ENCODE measurements at regions not wholly inside any gene's neighbourhood (a gene's known extent, or its start where the extent isn't known, plus 50 kb on each side); places are given as distances from the start of the nearest gene placed in this dataset.

DNA sequence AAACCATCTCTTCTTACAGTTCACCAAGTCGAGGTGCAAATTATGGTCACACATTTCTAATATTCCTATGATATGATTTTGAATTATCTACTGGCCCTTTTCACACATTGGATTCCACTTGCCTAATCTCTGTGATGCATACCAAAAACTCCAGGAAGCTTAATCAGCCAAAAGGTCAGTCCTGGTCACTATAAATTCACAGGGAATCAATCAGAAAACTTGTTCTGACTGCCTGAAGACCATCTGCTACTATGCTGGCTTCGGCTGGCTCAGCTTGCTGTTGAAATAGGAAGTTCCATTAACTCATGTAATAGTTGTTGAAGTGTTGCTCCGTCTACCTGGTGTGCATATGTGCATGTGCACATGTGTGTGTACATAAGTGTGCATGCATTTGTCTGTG lies 142.8 kb upstream of the FLRT2 start:
- TF ChIP-seq, protein P1, sequence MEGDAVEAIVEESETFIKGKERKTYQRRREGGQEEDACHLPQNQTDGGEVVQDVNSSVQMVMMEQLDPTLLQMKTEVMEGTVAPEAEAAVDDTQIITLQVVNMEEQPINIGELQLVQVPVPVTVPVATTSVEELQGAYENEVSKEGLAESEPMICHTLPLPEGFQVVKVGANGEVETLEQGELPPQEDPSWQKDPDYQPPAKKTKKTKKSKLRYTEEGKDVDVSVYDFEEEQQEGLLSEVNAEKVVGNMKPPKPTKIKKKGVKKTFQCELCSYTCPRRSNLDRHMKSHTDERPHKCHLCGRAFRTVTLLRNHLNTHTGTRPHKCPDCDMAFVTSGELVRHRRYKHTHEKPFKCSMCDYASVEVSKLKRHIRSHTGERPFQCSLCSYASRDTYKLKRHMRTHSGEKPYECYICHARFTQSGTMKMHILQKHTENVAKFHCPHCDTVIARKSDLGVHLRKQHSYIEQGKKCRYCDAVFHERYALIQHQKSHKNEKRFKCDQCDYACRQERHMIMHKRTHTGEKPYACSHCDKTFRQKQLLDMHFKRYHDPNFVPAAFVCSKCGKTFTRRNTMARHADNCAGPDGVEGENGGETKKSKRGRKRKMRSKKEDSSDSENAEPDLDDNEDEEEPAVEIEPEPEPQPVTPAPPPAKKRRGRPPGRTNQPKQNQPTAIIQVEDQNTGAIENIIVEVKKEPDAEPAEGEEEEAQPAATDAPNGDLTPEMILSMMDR (IDR thresholded peaks at IDR 0.05): no peak
- TF ChIP-seq POLR2A (IDR thresholded peaks at IDR 0.05): no peak
